ENCODE measurements at regions not wholly inside any gene's neighbourhood (a gene's known extent, or its start where the extent isn't known, plus 50 kb on each side); places are given as distances from the start of the nearest gene placed in this dataset.

DNA sequence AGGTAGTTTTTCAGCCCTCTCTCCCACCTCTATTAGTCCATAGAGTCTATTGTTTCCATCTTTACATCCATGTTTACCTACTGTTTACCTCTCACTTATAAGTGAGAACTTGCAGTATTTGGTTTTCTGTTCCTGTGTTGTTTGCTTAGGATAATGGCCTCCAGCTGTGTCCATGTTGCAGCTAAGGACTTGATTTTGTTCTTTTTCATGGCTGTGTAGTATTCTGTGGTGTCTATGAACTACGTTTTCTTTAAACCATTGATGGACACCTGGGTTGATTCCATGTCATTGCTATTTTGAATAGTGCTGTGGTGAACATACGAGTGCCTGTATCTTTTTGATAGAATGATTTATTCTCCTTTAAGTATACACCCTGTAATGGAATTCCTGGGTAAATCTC, 292.4 kb downstream of the PHF14 start:
- Histone ChIP-seq H3K27ac (ENCODE audit: low read depth, low read length) (no peak overlapping the region), H3K4me1 (ENCODE audit: insufficient read depth, low read length) (no peaks in the 10 kb centered on the region), H3K36me3 (ENCODE audit: insufficient read depth, low read length) (no peaks in the 10 kb centered on the region), H3K9me3 (ENCODE audit: insufficient read depth, low read depth, low read length) (no peaks in the 10 kb centered on the region), H4K20me1 (ENCODE audit: insufficient read depth, low read length) (no peaks in the 10 kb centered on the region), H3K9ac (ENCODE audit: low read length) (no peak overlapping the region), H2AFZ (ENCODE audit: low read depth, low read length) (no peak overlapping the region), H3K4me3 (ENCODE audit: insufficient read depth, low read depth, low read length) (no peak overlapping the region), H3K79me2 (ENCODE audit: insufficient read depth, low read length) (no peaks in the 10 kb centered on the region), H3K4me2 (ENCODE audit: low read length) (no peak overlapping the region), H3K27me3 (ENCODE audit: insufficient read depth, low read length) (no peaks in the 10 kb centered on the region)
- H3K4me1 Mint-ChIP-seq (ENCODE audit: low read depth, unreplicated experiment), result no peaks in the 10 kb centered on the region
- FAIRE-seq (peak; percentile 29), DNase-seq (ENCODE audit: low read depth) (no peak)
- H3K36me3 Mint-ChIP-seq (ENCODE audit: low read depth, unreplicated experiment), result no peaks in the 10 kb centered on the region
- H3K9me3 Mint-ChIP-seq (ENCODE audit: unreplicated experiment), result peaks cover 3% of the 10 kb centered on the region
- H3K4me3 Mint-ChIP-seq (ENCODE audit: unreplicated experiment), result no peak overlapping the region
- no peaks in the 10 kb centered on the region for H3K27me3 Mint-ChIP-seq (ENCODE audit: low read depth, unreplicated experiment)
- TF ChIP-seq, protein P1, sequence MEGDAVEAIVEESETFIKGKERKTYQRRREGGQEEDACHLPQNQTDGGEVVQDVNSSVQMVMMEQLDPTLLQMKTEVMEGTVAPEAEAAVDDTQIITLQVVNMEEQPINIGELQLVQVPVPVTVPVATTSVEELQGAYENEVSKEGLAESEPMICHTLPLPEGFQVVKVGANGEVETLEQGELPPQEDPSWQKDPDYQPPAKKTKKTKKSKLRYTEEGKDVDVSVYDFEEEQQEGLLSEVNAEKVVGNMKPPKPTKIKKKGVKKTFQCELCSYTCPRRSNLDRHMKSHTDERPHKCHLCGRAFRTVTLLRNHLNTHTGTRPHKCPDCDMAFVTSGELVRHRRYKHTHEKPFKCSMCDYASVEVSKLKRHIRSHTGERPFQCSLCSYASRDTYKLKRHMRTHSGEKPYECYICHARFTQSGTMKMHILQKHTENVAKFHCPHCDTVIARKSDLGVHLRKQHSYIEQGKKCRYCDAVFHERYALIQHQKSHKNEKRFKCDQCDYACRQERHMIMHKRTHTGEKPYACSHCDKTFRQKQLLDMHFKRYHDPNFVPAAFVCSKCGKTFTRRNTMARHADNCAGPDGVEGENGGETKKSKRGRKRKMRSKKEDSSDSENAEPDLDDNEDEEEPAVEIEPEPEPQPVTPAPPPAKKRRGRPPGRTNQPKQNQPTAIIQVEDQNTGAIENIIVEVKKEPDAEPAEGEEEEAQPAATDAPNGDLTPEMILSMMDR (IDR thresholded peaks at IDR 0.05; ENCODE audit: insufficient read depth, low read depth, low read length), result no peak
- no peak for TF ChIP-seq EZH2 (IDR thresholded peaks at IDR 0.05; ENCODE audit: insufficient read depth, low read length)
- no peak overlapping the region for H3K27ac Mint-ChIP-seq (ENCODE audit: unreplicated experiment)

DNA sequence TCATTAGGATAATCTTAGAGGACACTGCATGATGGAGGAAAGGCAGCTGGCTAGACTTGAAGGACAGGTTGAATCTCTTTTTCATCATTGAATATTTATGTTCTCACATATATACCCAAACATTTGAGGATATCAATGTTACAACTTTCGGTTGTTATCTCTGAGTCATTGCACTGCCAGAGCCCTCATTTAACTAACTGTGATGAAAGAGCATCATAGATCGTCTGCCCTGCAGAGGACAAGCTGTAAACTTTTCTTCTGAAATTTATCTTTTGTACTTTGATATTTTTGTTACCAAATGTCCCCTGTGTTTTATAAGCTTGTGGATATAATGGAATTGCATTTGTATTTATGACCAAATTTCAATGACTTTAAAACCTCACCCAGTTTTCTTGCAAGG, 298.7 kb downstream of the PHF14 start:
- Mint-ChIP-seq H3K27me3 (ENCODE audit: low read depth, unreplicated experiment) (no peaks in the 10 kb centered on the region), H3K4me1 (ENCODE audit: low read depth, unreplicated experiment) (no peaks in the 10 kb centered on the region), H3K9me3 (ENCODE audit: unreplicated experiment) (peaks cover 3% of the 10 kb centered on the region), H3K4me3 (ENCODE audit: unreplicated experiment) (no peak overlapping the region), H3K27ac (ENCODE audit: unreplicated experiment) (no peak overlapping the region), H3K36me3 (ENCODE audit: low read depth, unreplicated experiment) (no peaks in the 10 kb centered on the region)
- Histone ChIP-seq H4K20me1 (ENCODE audit: insufficient read depth, low read length) (no peaks in the 10 kb centered on the region), H3K9ac (ENCODE audit: low read length) (no peak overlapping the region), H3K4me1 (ENCODE audit: insufficient read depth, low read length) (no peaks in the 10 kb centered on the region), H3K36me3 (ENCODE audit: insufficient read depth, low read length) (no peaks in the 10 kb centered on the region), H3K79me2 (ENCODE audit: insufficient read depth, low read length) (no peaks in the 10 kb centered on the region), H3K4me3 (ENCODE audit: insufficient read depth, low read depth, low read length) (no peak overlapping the region), H3K9me3 (ENCODE audit: insufficient read depth, low read depth, low read length) (no peaks in the 10 kb centered on the region), H3K27ac (ENCODE audit: low read depth, low read length) (no peak overlapping the region), H2AFZ (ENCODE audit: low read depth, low read length) (no peak overlapping the region), H3K27me3 (ENCODE audit: insufficient read depth, low read length) (no peaks in the 10 kb centered on the region), H3K4me2 (ENCODE audit: low read length) (no peak overlapping the region)
- TF ChIP-seq EZH2 (IDR thresholded peaks at IDR 0.05; ENCODE audit: insufficient read depth, low read length), result no peak
- TF ChIP-seq, protein P1 (IDR thresholded peaks at IDR 0.05; ENCODE audit: insufficient read depth, low read depth, low read length), result no peak
- DNase-seq (ENCODE audit: low read depth), result no peak
- FAIRE-seq, result no peak

GRCh38 chr7:11274074-11274473, 300.4 kb downstream of the PHF14 start:
- FAIRE-seq, result no peak
- H3K4me2 ChIP-seq (ENCODE audit: low read length), result no peak overlapping the region
- H3K4me3 Mint-ChIP-seq (ENCODE audit: unreplicated experiment), result no peak overlapping the region

More at GRCh38 chr7:11274074-11274473, 300.4 kb downstream of the PHF14 start:
- H3K36me3 ChIP-seq (ENCODE audit: insufficient read depth, low read length), result no peaks in the 10 kb centered on the region
- H3K9ac ChIP-seq (ENCODE audit: low read length), result no peak overlapping the region
- no peak for DNase-seq (ENCODE audit: low read depth)
- no peaks in the 10 kb centered on the region for H3K27me3 ChIP-seq (ENCODE audit: insufficient read depth, low read length)
- no peak overlapping the region for H3K4me3 ChIP-seq (ENCODE audit: insufficient read depth, low read depth, low read length)
- Mint-ChIP-seq H3K27me3 (ENCODE audit: low read depth, unreplicated experiment) (no peaks in the 10 kb centered on the region), H3K27ac (ENCODE audit: unreplicated experiment) (no peak overlapping the region), H3K36me3 (ENCODE audit: low read depth, unreplicated experiment) (no peaks in the 10 kb centered on the region), H3K4me1 (ENCODE audit: low read depth, unreplicated experiment) (no peaks in the 10 kb centered on the region), H3K9me3 (ENCODE audit: unreplicated experiment) (no peaks in the 10 kb centered on the region)
- no peaks in the 10 kb centered on the region for H4K20me1 ChIP-seq (ENCODE audit: insufficient read depth, low read length)
- H3K9me3 ChIP-seq (ENCODE audit: insufficient read depth, low read depth, low read length), result no peaks in the 10 kb centered on the region
- no peak overlapping the region for H2AFZ ChIP-seq (ENCODE audit: low read depth, low read length)
- TF ChIP-seq EZH2 (IDR thresholded peaks at IDR 0.05; ENCODE audit: insufficient read depth, low read length), result no peak
- TF ChIP-seq, protein P1 (IDR thresholded peaks at IDR 0.05; ENCODE audit: insufficient read depth, low read depth, low read length), result no peak
- no peaks in the 10 kb centered on the region for H3K4me1 ChIP-seq (ENCODE audit: insufficient read depth, low read length)
- H3K79me2 ChIP-seq (ENCODE audit: insufficient read depth, low read length), result no peaks in the 10 kb centered on the region
- no peak overlapping the region for H3K27ac ChIP-seq (ENCODE audit: low read depth, low read length)

All from astrocyte (in vitro differentiated cells and primary cell).